Effector memory CD4-positive, alpha-beta T cell (primary cell): ENCODE measurements at regions not wholly inside any gene's neighbourhood (a gene's known extent, or its start where the extent isn't known, plus 50 kb on each side); places are given as distances from the start of the nearest gene placed in this dataset.

Experiments used
- DNase-seq, 3 donors: peaks; one replicate each; pipeline ENCODE4 v3.0.0-alpha.2; 2020
- H3K27ac ChIP-seq: 2 replicates; pipeline ENCODE4 v1.7.0; 2013; ENCODE audit warnings: mild to moderate bottlenecking, low read length, moderate library complexity; ENCODE audit not compliant: insufficient read depth, poor library complexity, severe bottlenecking
- H3K27me3 ChIP-seq: replicated peaks from 2 replicates; pipeline ENCODE4 v1.7.0; 2013; ENCODE audit warnings: mild to moderate bottlenecking, low read length; ENCODE audit not compliant: insufficient read depth, control insufficient read depth, poor library complexity, severe bottlenecking
- H3K36me3 ChIP-seq: 2 replicates; pipeline ENCODE4 v1.7.0; 2013; ENCODE audit warnings: mild to moderate bottlenecking, low read length, moderate library complexity; ENCODE audit not compliant: control insufficient read depth, insufficient read depth
- H3K4me1 ChIP-seq: 2 replicates; pipeline ENCODE4 v1.7.0; 2013; ENCODE audit warnings: low read length, mild to moderate bottlenecking; ENCODE audit not compliant: control insufficient read depth, insufficient read depth, poor library complexity, severe bottlenecking
- H3K4me3 ChIP-seq: 2 replicates; pipeline ENCODE4 v1.7.0; 2013; ENCODE audit warnings: low read length, low read depth, mild to moderate bottlenecking; ENCODE audit not compliant: insufficient read depth, poor library complexity, severe bottlenecking
- H3K9me3 ChIP-seq: 2 replicates; pipeline ENCODE4 v1.7.0; 2013; ENCODE audit warnings: mild to moderate bottlenecking, low read length, moderate library complexity; ENCODE audit not compliant: control insufficient read depth

GRCh38 chr11:95521862-95522261 lies 267.7 kb downstream of the FAM76B start:
- DNase-seq, result no peak
- Histone ChIP-seq H3K4me3 (no peak overlapping the region), H3K36me3 (no peaks in the 10 kb centered on the region), H3K9me3 (no peaks in the 10 kb centered on the region), H3K4me1 (no peaks in the 10 kb centered on the region), H3K27ac (no peak overlapping the region), H3K27me3 (no peaks in the 10 kb centered on the region)

- DNase-seq, result no peak
- no peak overlapping the region for H3K4me3 ChIP-seq
- no peaks in the 10 kb centered on the region for H3K4me1 ChIP-seq
- no peaks in the 10 kb centered on the region for H3K36me3 ChIP-seq
- no peak overlapping the region for H3K27ac ChIP-seq
- H3K27me3 ChIP-seq, result no peaks in the 10 kb centered on the region
- H3K9me3 ChIP-seq, result no peaks in the 10 kb centered on the region
Observed at GRCh38 chr11:95521133-95521542, 268.4 kb downstream of the FAM76B start.

- Histone ChIP-seq H3K4me1 (no peaks in the 10 kb centered on the region), H3K27ac (no peak overlapping the region), H3K36me3 (no peaks in the 10 kb centered on the region), H3K4me3 (no peak overlapping the region), H3K27me3 (no peaks in the 10 kb centered on the region), H3K9me3 (no peaks in the 10 kb centered on the region)
- no peak for DNase-seq
Observed at GRCh38 chr11:95520369-95521132, 269.0 kb downstream of the FAM76B start.

- H3K4me3 ChIP-seq, result no peak overlapping the region
- no peaks in the 10 kb centered on the region for H3K4me1 ChIP-seq
- no peak overlapping the region for H3K27ac ChIP-seq
- H3K27me3 ChIP-seq, result no peaks in the 10 kb centered on the region
- H3K36me3 ChIP-seq, result no peaks in the 10 kb centered on the region
- no peaks in the 10 kb centered on the region for H3K9me3 ChIP-seq
- DNase-seq, result no peak
Observed at GRCh38 chr11:95519912-95520311, 269.7 kb downstream of the FAM76B start.

- H3K27ac ChIP-seq, result no peak overlapping the region
- H3K36me3 ChIP-seq, result no peaks in the 10 kb centered on the region
- no peaks in the 10 kb centered on the region for H3K27me3 ChIP-seq
- no peak overlapping the region for H3K4me3 ChIP-seq
- H3K9me3 ChIP-seq, result no peaks in the 10 kb centered on the region
- no peaks in the 10 kb centered on the region for H3K4me1 ChIP-seq
- no peak for DNase-seq
Observed at GRCh38 chr11:95517453-95517852, 272.1 kb downstream of the FAM76B start.

GRCh38 chr11:95516786-95517185 lies 272.8 kb downstream of the FAM76B start:
- DNase-seq, result no peak
- no peaks in the 10 kb centered on the region for H3K36me3 ChIP-seq
- no peaks in the 10 kb centered on the region for H3K9me3 ChIP-seq
- H3K27me3 ChIP-seq, result no peaks in the 10 kb centered on the region
- H3K27ac ChIP-seq, result no peak overlapping the region
- H3K4me1 ChIP-seq, result no peaks in the 10 kb centered on the region
- no peak overlapping the region for H3K4me3 ChIP-seq

GRCh38 chr11:95516175-95516574 lies 273.4 kb downstream of the FAM76B start:
- DNase-seq, result no peak
- no peaks in the 10 kb centered on the region for H3K36me3 ChIP-seq
- H3K4me3 ChIP-seq, result no peak overlapping the region
- H3K27ac ChIP-seq, result no peak overlapping the region
- no peaks in the 10 kb centered on the region for H3K9me3 ChIP-seq
- H3K4me1 ChIP-seq, result no peaks in the 10 kb centered on the region
- H3K27me3 ChIP-seq, result no peaks in the 10 kb centered on the region

GRCh38 chr11:95515371-95515770 lies 274.2 kb downstream of the FAM76B start:
- Histone ChIP-seq H3K27me3 (no peaks in the 10 kb centered on the region), H3K4me1 (no peaks in the 10 kb centered on the region), H3K27ac (no peak overlapping the region), H3K4me3 (no peak overlapping the region), H3K36me3 (no peaks in the 10 kb centered on the region), H3K9me3 (no peaks in the 10 kb centered on the region)
- DNase-seq, result no peak

- Histone ChIP-seq H3K9me3 (no peaks in the 10 kb centered on the region), H3K4me1 (no peaks in the 10 kb centered on the region), H3K4me3 (no peak overlapping the region), H3K27ac (no peak overlapping the region), H3K27me3 (no peaks in the 10 kb centered on the region), H3K36me3 (no peaks in the 10 kb centered on the region)
- DNase-seq, result no peak
Observed at GRCh38 chr11:95514416-95515110, 275.0 kb downstream of the FAM76B start.

GRCh38 chr11:95512682-95513081 lies 276.9 kb downstream of the FAM76B start:
- DNase-seq, result no peak
- Histone ChIP-seq H3K4me3 (no peak overlapping the region), H3K27ac (no peak overlapping the region), H3K4me1 (no peaks in the 10 kb centered on the region), H3K27me3 (no peaks in the 10 kb centered on the region), H3K9me3 (no peaks in the 10 kb centered on the region), H3K36me3 (no peaks in the 10 kb centered on the region)
